Endodermal cell (in vitro differentiated cells): ENCODE measurements at regions not wholly inside any gene's neighbourhood (a gene's known extent, or its start where the extent isn't known, plus 50 kb on each side); places are given as distances from the start of the nearest gene placed in this dataset.

ENCODE experiments used
- DNase-seq: peaks from one replicate; pipeline ENCODE4 v3.0.0-alpha.2; 2017
- H3K27ac ChIP-seq: 2 replicates; pipeline ENCODE4 v1.5.1; 2013; ENCODE audit warnings: mild to moderate bottlenecking, low read depth, low read length, moderate library complexity
- H3K27me3 ChIP-seq: 2 replicates; pipeline ENCODE4 v1.6.1; 2013; ENCODE audit warnings: mild to moderate bottlenecking, low read length, moderate library complexity; ENCODE audit not compliant: insufficient read depth, control insufficient read depth, poor library complexity, severe bottlenecking
- H3K36me3 ChIP-seq: 2 replicates; pipeline ENCODE4 v1.7.0; 2013; ENCODE audit warnings: mild to moderate bottlenecking, low read length, moderate library complexity; ENCODE audit not compliant: control insufficient read depth, insufficient read depth
- H3K4me1 ChIP-seq: one replicate; pipeline ENCODE4 v1.7.0; 2013; ENCODE audit warnings: low read length; ENCODE audit not compliant: control insufficient read depth, insufficient read depth
- H3K4me3 ChIP-seq: 2 replicates; pipeline ENCODE4 v1.5.1; 2013; ENCODE audit warnings: mild to moderate bottlenecking, low read length, moderate library complexity
- H3K9ac ChIP-seq: 2 replicates; pipeline ENCODE4 v1.6.1; 2013; ENCODE audit warnings: mild to moderate bottlenecking, low read length, moderate library complexity; ENCODE audit not compliant: poor library complexity, severe bottlenecking; ENCODE audit errors: extremely low read depth
- H3K9me3 ChIP-seq: 2 replicates; pipeline ENCODE4 v1.6.1; 2013; ENCODE audit warnings: mild to moderate bottlenecking, low read length, moderate library complexity; ENCODE audit not compliant: control insufficient read depth
- H3K27ac Mint-ChIP-seq: 2 replicates; pipeline ENCODE4 v1.8.0; 2020; ENCODE audit warnings: mixed read lengths
- H3K27me3 Mint-ChIP-seq: 2 replicates; pipeline ENCODE4 v1.8.0; 2021; ENCODE audit warnings: mild to moderate bottlenecking, mixed read lengths; ENCODE audit not compliant: insufficient read depth
- H3K36me3 Mint-ChIP-seq: 2 replicates; pipeline ENCODE4 v1.8.0; 2020; ENCODE audit warnings: low read depth, mixed read lengths
- H3K4me1 Mint-ChIP-seq: 2 replicates; pipeline ENCODE4 v1.8.0; 2020; ENCODE audit warnings: mixed read lengths
- H3K4me3 Mint-ChIP-seq: 2 replicates; pipeline ENCODE4 v1.8.0; 2020; ENCODE audit warnings: mild to moderate bottlenecking, moderate library complexity, mixed read lengths
- H3K9me3 Mint-ChIP-seq: 2 replicates; pipeline ENCODE4 v1.8.0; 2020; ENCODE audit warnings: mild to moderate bottlenecking, mixed read lengths
- WGBS, 2 experiments: methylation state at CpG; one replicate each; pipeline versions ENCODE4 v1.1.5 to v1.1.7; 2013; ENCODE audit warnings: missing lambda C conversion rate in 2 of 2, mixed read lengths in 1 of 2; ENCODE audit not compliant: insufficient coverage in 1 of 2, insufficient read length in 1 of 2; 5-methylcytosine and 5-hydroxymethylcytosine counted together
- TF ChIP-seq, protein P1 (sequence below): fragments of 200-600 bp; sonication (generic); conservative IDR thresholded peaks from 2 replicates; pipeline ENCODE4 v1.5.0; 2021; ENCODE audit warnings: antibody characterized with exemption, mild to moderate bottlenecking

DNA sequence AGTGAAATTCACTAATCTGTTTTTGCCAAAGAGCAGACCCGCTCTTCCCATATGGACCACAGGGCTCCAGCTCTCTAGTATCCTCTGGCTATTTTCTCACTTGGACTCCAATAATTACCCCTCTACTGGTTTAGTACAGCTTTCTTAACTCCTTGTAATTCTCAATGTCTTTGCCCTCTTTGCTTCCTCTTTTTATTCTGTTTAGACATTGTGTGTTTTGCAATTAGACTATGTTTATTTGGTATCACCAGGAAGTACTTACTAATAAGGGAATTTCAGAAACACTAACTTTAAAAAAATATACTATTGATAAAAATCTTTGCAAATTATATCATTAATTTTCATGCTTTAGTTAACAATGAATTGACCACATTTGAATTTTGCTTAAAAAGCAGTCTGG lies 111.6 kb upstream of the OBI1 start:
- Mint-ChIP-seq H3K4me1 (peaks cover 4% of the 10 kb centered on the region), H3K4me3 (no peak overlapping the region), H3K9me3 (no peaks in the 10 kb centered on the region), H3K27me3 (peaks cover 12% of the 10 kb centered on the region), H3K27ac (no peak overlapping the region), H3K36me3 (no peaks in the 10 kb centered on the region)
- Histone ChIP-seq H3K4me3 (no peak overlapping the region), H3K9me3 (no peaks in the 10 kb centered on the region), H3K27me3 (peaks cover 38% of the 10 kb centered on the region), H3K27ac (no peak overlapping the region), H3K4me1 (no peaks in the 10 kb centered on the region), H3K9ac (no peak overlapping the region), H3K36me3 (no peaks in the 10 kb centered on the region)
- no peak for DNase-seq
- TF ChIP-seq, protein P1, sequence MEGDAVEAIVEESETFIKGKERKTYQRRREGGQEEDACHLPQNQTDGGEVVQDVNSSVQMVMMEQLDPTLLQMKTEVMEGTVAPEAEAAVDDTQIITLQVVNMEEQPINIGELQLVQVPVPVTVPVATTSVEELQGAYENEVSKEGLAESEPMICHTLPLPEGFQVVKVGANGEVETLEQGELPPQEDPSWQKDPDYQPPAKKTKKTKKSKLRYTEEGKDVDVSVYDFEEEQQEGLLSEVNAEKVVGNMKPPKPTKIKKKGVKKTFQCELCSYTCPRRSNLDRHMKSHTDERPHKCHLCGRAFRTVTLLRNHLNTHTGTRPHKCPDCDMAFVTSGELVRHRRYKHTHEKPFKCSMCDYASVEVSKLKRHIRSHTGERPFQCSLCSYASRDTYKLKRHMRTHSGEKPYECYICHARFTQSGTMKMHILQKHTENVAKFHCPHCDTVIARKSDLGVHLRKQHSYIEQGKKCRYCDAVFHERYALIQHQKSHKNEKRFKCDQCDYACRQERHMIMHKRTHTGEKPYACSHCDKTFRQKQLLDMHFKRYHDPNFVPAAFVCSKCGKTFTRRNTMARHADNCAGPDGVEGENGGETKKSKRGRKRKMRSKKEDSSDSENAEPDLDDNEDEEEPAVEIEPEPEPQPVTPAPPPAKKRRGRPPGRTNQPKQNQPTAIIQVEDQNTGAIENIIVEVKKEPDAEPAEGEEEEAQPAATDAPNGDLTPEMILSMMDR: no peak
- WGBS, 2 experiments: 92 to 93% methylated on average over 1 of the region's 1 CpG

DNA sequence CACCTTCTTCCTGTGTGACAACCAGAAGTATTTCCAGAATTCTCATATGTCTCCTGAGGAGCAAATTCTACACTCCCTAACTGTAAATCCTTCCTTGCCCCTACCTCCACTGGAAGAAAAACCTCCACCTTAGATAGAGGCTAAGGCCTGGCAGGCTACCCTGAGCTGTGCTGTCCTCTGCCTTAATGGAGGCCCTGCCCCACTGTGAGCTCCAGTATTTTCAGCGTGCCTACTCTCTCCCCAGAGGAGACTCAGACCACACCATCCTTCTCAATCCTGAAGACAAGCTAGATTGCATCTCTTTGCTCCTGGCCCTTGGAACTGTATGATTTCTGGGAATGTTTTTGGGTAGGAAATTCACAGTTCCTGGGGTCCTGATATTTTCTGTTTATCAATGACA lies 110.0 kb upstream of the OBI1 start:
- TF ChIP-seq, protein P1: no peak
- H3K9me3 ChIP-seq: no peaks in the 10 kb centered on the region
- DNase-seq: no peak
- Mint-ChIP-seq H3K27ac (no peak overlapping the region), H3K9me3 (no peaks in the 10 kb centered on the region), H3K27me3 (peaks cover 3% of the 10 kb centered on the region), H3K4me1 (peaks cover 4% of the 10 kb centered on the region), H3K4me3 (no peak overlapping the region), H3K36me3 (no peaks in the 10 kb centered on the region)
- H3K27me3 ChIP-seq: peaks cover 21% of the 10 kb centered on the region
- H3K36me3 ChIP-seq: no peaks in the 10 kb centered on the region
- 88 to 100% methylated on average over 1 of the region's 1 CpG for WGBS, 2 experiments
- no peak overlapping the region for H3K27ac ChIP-seq
- no peak overlapping the region for H3K4me3 ChIP-seq
- no peak overlapping the region for H3K9ac ChIP-seq
- no peaks in the 10 kb centered on the region for H3K4me1 ChIP-seq

DNA sequence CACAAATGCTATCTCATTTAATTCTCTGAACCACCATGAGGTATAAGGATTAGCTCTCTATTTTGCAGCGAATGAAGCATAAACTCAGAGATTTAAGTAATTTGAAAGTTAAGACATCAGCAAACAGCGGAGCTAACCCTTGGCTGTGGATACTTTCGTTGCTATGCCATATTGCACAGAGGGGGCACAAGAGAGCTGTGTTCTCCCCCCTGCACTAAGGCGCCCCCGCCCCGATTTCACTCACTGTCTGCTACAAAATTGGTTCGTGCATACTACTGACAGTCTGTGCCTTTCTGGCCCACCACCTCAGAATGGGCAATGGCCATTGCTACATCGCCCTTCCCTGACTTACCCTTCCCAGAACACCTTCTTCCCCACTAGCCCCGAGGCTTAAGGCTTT lies 105.7 kb upstream of the OBI1 start:
- Mint-ChIP-seq H3K27ac (no peak overlapping the region), H3K4me3 (no peak overlapping the region), H3K9me3 (no peaks in the 10 kb centered on the region), H3K4me1 (peaks cover 1% of the 10 kb centered on the region), H3K36me3 (no peaks in the 10 kb centered on the region), H3K27me3 (no peaks in the 10 kb centered on the region)
- Histone ChIP-seq H3K4me1 (no peaks in the 10 kb centered on the region), H3K9me3 (no peaks in the 10 kb centered on the region), H3K4me3 (no peak overlapping the region), H3K9ac (no peak overlapping the region), H3K36me3 (no peaks in the 10 kb centered on the region), H3K27ac (no peak overlapping the region), H3K27me3 (no peaks in the 10 kb centered on the region)
- TF ChIP-seq, protein P1: peak; percentile 66
- DNase-seq: peak; percentile 60
- WGBS, 2 experiments: 81 to 90% methylated on average over 2 to 9 of the region's 9 CpGs
